GM12891 (cell line): ENCODE measurements at regions not wholly inside any gene's neighbourhood (a gene's known extent, or its start where the extent isn't known, plus 50 kb on each side); places are given as distances from the start of the nearest gene placed in this dataset.

Experiments
- POLR2A ChIP-seq: IDR thresholded peaks from 2 replicates; pipeline ENCODE4 v1.6.1; 2011; ENCODE audit warnings: low read depth, low read length, control low read depth
- POU2F2 ChIP-seq: IDR thresholded peaks from 2 replicates; pipeline ENCODE4 v1.6.1; 2011; ENCODE audit warnings: low read depth, mild to moderate bottlenecking, control low read depth, low read length, moderate library complexity
- TAF1 ChIP-seq: IDR thresholded peaks from 2 replicates; pipeline ENCODE4 v1.6.1; 2011; ENCODE audit warnings: low read depth, low read length, control low read depth

DNA sequence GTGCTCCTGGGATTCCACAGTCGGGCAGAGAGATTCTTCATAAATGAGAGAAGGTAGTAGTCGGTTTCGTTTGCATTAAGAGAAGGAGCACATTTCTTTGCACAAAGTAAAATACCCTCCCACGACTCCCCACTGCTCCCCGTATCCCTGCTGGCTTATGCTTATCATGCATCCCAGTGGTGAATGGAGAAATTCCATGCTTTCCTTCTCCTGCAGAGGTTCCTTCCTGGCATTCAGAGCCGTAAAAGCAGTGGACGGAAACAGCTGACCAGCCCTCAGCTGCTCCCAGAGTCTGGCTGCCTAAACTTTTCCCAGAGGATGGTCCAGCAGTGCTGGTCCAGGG is 93.1 kb downstream of the C9orf152 start:
- no peak for TF ChIP-seq TAF1
- TF ChIP-seq POLR2A = no peak
- TF ChIP-seq POU2F2 = no peak
